ENCODE measurements at regions not wholly inside any gene's neighbourhood (a gene's known extent, or its start where the extent isn't known, plus 50 kb on each side); places are given as distances from the start of the nearest gene placed in this dataset.
"Not testable (repeated sequence)": the region's sequence is repeated elsewhere in the genome, so short reads cannot be mapped to it uniquely, and the experiment has no call there.

DNA sequence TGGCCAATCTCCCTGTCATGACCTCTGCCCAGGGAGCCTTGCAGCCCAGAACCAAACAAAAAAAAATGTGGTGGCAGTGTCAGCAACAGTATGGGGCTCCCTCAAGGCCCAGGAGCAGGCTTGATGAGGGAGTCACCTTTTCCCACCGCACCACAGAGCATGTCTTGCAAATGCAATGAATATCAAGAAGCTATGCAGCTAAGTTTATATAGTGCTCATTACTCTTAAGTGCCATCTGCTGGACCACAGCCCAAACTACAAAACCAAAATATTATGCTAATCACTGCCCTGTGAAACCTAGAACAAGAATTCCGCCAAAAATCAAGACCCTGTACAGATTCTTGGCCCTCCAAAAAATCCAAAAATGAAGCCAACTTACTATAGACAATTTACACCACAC lies 65.9 kb downstream of the PABPC5 start:
- DNase-seq, result peak in 1 of 2 experiments; percentile 38

DNA sequence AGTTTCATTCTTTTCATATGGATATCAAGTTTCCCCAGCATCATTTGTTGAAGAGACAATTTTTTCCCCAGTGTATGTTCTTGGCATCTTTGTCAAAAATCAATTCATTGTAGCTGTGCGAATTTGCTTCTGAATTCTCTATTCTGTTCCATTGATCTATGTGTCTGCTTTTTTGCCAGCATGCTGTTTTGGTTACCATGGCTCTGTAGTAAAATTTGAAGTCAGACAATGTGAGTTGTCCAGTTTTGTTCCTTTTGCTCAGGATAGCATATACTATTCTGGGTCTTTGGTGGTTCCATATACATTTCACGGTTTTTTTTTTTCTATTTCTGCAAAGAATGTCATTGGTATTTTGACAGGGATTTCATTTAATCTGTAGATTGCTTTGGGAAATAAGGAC lies 95.6 kb downstream of the PABPC5 start:
- not testable (repeated sequence) for DNase-seq

DNA sequence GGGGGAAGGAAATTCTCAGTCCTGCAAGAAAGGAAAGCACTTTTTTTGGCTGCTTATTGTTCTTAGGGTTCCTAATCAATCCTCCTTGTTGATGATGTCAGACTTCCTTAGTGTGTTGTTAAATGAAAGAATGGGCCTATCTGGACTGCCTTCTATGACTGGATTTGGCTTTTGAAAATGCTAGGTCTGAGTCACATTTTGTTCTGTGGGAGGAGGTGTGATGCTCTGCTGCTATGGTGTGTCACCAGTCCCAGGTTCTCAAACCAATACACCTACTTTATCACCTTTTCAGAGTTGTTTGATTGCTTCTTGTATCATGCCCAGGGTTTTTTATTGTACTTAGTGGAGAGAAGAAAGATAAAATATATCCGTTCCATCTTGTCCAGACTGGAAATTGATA lies 128.5 kb downstream of the PABPC5 start:
- not testable (repeated sequence) for DNase-seq
